ENCODE measurements at regions not wholly inside any gene's neighbourhood (a gene's known extent, or its start where the extent isn't known, plus 50 kb on each side); places are given as distances from the start of the nearest gene placed in this dataset.

DNA sequence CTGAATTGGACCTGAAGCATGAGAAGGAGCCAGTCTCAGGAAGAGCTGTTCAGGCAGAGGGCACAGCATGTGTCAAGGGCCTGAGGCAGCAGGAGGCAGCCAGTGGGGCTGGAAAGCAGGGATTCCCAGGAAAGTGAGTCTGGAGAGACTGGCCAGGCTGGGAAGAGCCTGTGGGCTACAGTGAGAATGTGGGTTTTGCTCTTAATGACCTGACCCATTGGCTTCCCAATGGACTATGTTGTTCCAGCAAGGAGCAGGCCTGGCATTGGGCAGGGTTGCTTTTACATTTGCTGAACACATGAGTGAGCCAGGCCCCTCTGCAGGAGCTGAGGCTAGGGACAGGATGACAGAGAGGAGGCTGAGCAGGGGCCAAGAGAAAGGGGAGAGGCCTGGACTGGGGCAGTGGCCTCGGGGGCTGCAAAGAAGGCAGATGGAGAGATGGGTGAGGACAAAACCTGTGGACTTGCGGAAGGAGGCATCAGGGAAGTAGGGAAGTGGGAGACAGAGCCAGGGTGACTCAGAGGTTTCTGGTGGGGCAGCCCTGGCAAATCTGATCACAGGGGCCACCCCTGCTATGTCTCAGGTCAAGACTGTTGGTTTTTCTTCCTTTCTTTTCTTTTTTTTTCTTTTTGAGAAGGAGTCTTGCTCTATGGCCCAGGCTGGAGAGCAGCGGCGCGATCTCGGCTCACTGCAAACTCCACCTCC lies 65.9 kb upstream of the NEK6 start:
- DNase-seq (ENCODE audit: low read depth), result no peak
- TF ChIP-seq, protein P1, sequence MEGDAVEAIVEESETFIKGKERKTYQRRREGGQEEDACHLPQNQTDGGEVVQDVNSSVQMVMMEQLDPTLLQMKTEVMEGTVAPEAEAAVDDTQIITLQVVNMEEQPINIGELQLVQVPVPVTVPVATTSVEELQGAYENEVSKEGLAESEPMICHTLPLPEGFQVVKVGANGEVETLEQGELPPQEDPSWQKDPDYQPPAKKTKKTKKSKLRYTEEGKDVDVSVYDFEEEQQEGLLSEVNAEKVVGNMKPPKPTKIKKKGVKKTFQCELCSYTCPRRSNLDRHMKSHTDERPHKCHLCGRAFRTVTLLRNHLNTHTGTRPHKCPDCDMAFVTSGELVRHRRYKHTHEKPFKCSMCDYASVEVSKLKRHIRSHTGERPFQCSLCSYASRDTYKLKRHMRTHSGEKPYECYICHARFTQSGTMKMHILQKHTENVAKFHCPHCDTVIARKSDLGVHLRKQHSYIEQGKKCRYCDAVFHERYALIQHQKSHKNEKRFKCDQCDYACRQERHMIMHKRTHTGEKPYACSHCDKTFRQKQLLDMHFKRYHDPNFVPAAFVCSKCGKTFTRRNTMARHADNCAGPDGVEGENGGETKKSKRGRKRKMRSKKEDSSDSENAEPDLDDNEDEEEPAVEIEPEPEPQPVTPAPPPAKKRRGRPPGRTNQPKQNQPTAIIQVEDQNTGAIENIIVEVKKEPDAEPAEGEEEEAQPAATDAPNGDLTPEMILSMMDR (IDR thresholded peaks at IDR 0.05; ENCODE audit: insufficient read depth, low read depth, low read length), result no peak
- no peak overlapping the region for H3K4me3 ChIP-seq (ENCODE audit: low read depth, low read length)

DNA sequence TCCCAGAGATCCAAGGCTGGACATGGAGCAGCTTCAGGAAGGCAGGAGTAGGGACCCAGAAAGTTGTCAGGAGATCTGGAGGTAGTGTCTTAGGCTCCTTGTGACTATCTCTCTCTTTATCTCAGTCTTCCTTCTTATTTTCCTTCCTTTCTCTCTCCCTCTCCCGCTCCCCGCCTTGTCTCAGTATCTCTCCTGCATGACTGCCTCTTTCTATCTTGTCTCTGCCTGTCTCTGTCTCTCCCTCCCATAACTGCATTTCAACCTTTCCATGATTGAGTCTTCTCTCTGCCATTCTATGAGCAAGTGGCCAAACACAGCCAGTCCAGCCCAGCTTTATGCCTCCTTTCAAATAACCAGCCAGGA lies 61.0 kb upstream of the NEK6 start:
- DNase-seq (ENCODE audit: low read depth), result no peak
- no peak overlapping the region for H3K4me3 ChIP-seq (ENCODE audit: low read depth, low read length)
- TF ChIP-seq, protein P1 (IDR thresholded peaks at IDR 0.05; ENCODE audit: insufficient read depth, low read depth, low read length), result no peak

DNA sequence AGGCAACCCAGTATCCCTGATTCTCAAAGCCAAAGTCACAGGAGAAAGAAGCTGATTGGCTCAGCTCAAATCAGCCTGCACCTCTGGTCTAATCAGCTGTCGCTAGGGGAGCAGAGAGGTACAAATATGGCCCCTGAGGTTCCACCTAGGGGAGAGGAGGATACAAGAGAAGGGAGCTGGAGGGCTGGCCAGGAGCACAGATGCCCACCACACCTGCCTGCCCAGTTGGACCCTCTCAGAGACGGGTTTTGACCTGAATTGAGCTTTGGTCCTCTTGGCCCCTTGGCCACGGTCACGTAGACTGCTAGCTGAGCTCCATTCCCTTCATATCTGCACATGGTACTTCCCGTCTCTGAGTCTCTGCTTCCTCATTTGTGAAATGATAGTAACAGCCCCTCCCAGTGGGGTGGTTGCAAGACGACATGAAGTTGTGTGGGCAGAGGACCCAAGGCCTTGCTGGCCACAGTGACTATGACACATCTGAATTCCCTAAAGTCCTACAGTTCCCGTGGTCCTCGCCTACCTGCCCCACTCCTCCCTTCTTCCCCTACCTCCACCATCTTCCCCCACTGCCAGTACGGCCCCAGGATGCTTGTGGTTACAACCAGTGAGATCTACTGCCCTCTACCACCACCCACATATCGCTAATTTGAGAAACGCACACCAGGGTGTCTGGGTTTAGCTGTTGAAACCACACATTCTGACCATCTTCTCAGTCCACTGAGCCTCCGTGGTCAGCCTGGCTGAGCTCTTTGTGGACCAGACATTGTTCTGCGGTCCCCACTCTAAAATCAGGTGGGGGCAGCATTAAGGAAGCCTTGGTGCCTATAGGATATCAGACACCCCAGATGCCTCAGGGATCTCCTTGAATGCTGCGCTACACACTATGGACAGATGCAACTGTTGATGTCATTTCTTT lies 60.3 kb upstream of the NEK6 start:
- TF ChIP-seq, protein P1 (IDR thresholded peaks at IDR 0.05; ENCODE audit: insufficient read depth, low read depth, low read length), result no peak
- H3K4me3 ChIP-seq (ENCODE audit: low read depth, low read length), result no peak overlapping the region
- no peak for DNase-seq (ENCODE audit: low read depth)

DNA sequence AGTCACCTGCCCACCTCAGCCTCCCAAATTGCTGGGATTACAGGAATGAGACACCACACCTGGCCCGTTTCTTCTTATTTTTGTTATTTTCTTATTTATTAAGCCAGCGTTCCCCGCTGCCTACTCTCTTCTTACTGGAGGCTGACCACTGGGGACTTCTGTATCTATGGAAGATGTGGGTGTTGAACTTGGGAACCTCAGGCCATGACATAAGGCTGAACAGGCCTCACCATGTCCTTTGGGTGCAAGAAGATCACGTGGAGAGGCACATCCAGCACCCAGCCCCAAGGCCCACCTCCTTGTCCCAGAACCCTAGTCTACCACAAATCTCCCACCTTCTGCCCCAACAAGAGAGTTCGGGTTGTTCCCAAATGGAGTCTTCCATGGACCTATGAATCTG lies 59.4 kb upstream of the NEK6 start:
- no peak for DNase-seq (ENCODE audit: low read depth)
- TF ChIP-seq, protein P1 (IDR thresholded peaks at IDR 0.05; ENCODE audit: insufficient read depth, low read depth, low read length), result no peak
- H3K4me3 ChIP-seq (ENCODE audit: low read depth, low read length), result no peak overlapping the region

DNA sequence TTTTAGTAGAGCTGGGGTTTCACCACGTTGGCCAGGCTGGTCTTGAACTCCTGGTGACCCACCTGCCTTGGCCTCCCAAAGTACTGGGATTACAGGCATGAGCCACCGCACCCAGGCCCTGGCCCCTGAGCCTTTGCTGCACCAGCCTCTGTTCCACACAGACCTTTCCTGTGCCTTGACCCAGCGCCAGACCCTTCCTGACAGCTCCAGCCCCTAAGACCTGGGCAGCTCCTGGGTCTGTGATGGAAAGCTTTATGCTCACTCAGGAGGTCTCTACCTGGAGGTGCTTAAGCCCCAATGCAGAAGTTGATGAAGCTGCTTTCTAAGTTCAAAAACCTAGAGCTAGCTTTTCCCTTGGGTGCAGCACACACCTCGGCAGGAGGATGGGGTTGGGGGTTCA lies 58.8 kb upstream of the NEK6 start:
- no peak for DNase-seq (ENCODE audit: low read depth)
- H3K4me3 ChIP-seq (ENCODE audit: low read depth, low read length), result no peak overlapping the region
- TF ChIP-seq, protein P1 (IDR thresholded peaks at IDR 0.05; ENCODE audit: insufficient read depth, low read depth, low read length), result no peak

DNA sequence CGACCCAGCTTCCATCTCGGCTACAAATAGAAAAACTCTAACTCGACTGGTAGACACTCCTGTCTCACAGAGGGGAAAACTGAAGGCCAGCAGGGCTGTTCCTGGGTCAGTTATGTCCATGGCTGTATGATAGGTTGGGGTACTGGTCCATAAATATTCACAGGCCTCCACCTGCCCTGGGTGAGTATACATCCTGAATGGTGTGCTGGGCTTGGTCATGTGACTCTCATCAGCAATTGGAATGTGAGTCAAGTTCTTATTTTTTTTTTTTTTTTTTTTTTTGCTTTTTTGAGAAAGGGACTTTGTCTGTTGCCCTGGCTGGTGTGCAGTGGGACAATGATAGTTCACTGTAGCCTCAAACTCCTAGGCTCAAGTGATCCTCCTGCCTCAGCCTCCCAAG lies 58.3 kb upstream of the NEK6 start:
- no peak for DNase-seq (ENCODE audit: low read depth)
- H3K4me3 ChIP-seq (ENCODE audit: low read depth, low read length), result no peak overlapping the region
- TF ChIP-seq, protein P1 (IDR thresholded peaks at IDR 0.05; ENCODE audit: insufficient read depth, low read depth, low read length), result no peak
